IMR-90 (cell line): ENCODE measurements at regions not wholly inside any gene's neighbourhood (a gene's known extent, or its start where the extent isn't known, plus 50 kb on each side); places are given as distances from the start of the nearest gene placed in this dataset.

Source experiments
- ATAC-seq: fragments of 200-7000 bp; cut with Tn5 transposase; 2 replicates; pipeline ENCODE4 v1.9.1; 2020; ENCODE audit warnings: low read depth, mild to moderate bottlenecking, moderate library complexity
- BruUV-seq: library from RNA; stranded (reverse); fragments of 400-500 nt; replicated peaks from 2 replicates; lab custom pipeline; 2021; lab: Mats Ljungman, UMichigan
- CTCF ChIA-PET: fragments of 300-600 bp; formaldehyde crosslinking; extraction: SDS; loops from one replicate; lab custom pipeline; 2021; ENCODE audit warnings: antibody characterized with exemption; lab: Yijun Ruan, JAX
- POLR2A ChIA-PET: fragments of 300-600 bp; sonication (Branson Sonifier 250); formaldehyde crosslinking; loops from one replicate; lab custom pipeline; 2022; ENCODE audit warnings: antibody characterized with exemption; ENCODE audit not compliant: unreplicated experiment; lab: Charles Lee
- DNase-seq: peaks from one replicate; pipeline ENCODE4 v3.0.0; 2013
- H2AFZ ChIP-seq: replicated peaks from 2 replicates; pipeline ENCODE3; 2013; ENCODE audit warnings: low read length, mild to moderate bottlenecking; ENCODE audit not compliant: poor library complexity
- H2AK5ac ChIP-seq: 2 replicates; pipeline ENCODE4 v1.6.1; 2013; ENCODE audit warnings: low read depth, low read length, inconsistent platforms
- H2AK9ac ChIP-seq: replicated peaks from 2 replicates; pipeline ENCODE3; 2013; ENCODE audit warnings: mild to moderate bottlenecking, low read depth, low read length, moderate library complexity; ENCODE audit not compliant: poor library complexity
- H2BK120ac ChIP-seq: 2 replicates; pipeline ENCODE4 v1.6.1; 2013; ENCODE audit warnings: low read depth, low read length, inconsistent platforms
- H2BK15ac ChIP-seq: 3 replicates; pipeline ENCODE4 v1.6.1; 2013; ENCODE audit warnings: low read depth, low read length, inconsistent platforms
- H2BK20ac ChIP-seq: 2 replicates; pipeline ENCODE4 v1.6.1; 2013; ENCODE audit warnings: low read depth, mild to moderate bottlenecking, inconsistent platforms, low read length, moderate library complexity
- H2BK5ac ChIP-seq: 2 replicates; pipeline ENCODE4 v1.6.1; 2013; ENCODE audit warnings: mild to moderate bottlenecking, low read depth, low read length, inconsistent platforms; ENCODE audit not compliant: poor library complexity, severe bottlenecking
- H3K14ac ChIP-seq: replicated peaks from 2 replicates; pipeline ENCODE4 v1.6.1; 2013; ENCODE audit warnings: low read depth, low read length, inconsistent platforms
- H3K18ac ChIP-seq: 2 replicates; pipeline ENCODE4 v1.6.1; 2013; ENCODE audit warnings: low read depth, low read length, control low read depth
- H3K23ac ChIP-seq: 2 replicates; pipeline ENCODE4 v1.6.1; 2013; ENCODE audit warnings: low read depth, low read length, inconsistent platforms
- H3K27ac ChIP-seq: 2 replicates; pipeline ENCODE4 v1.5.1; 2013; ENCODE audit warnings: mild to moderate bottlenecking, control low read depth, low read length; ENCODE audit not compliant: insufficient read depth
- H3K27me3 ChIP-seq: 2 replicates; pipeline ENCODE4 v1.6.1; 2013; ENCODE audit warnings: low read length; ENCODE audit not compliant: control insufficient read depth, insufficient read depth
- H3K36me3 ChIP-seq: 2 replicates; pipeline ENCODE4 v1.6.1; 2013; ENCODE audit warnings: low read length, mixed read lengths; ENCODE audit not compliant: control insufficient read depth, insufficient read depth
- H3K4ac ChIP-seq: 2 replicates; pipeline ENCODE4 v1.6.1; 2013; ENCODE audit warnings: low read depth, low read length, inconsistent platforms
- H3K4me1 ChIP-seq: 2 replicates; pipeline ENCODE4 v1.6.1; 2013; ENCODE audit warnings: low read length, mixed read lengths; ENCODE audit not compliant: control insufficient read depth, insufficient read depth
- H3K4me2 ChIP-seq: 2 replicates; pipeline ENCODE4 v1.6.1; 2013; ENCODE audit warnings: low read depth, mild to moderate bottlenecking, control low read depth, low read length, moderate library complexity
- H3K4me3 ChIP-seq: 2 replicates; pipeline ENCODE4 v1.5.1; 2013; ENCODE audit warnings: low read depth, mild to moderate bottlenecking, control low read depth, low read length, moderate library complexity; ENCODE audit not compliant: insufficient read depth
- H3K56ac ChIP-seq: 2 replicates; pipeline ENCODE4 v1.6.1; 2013; ENCODE audit warnings: low read length, inconsistent platforms; ENCODE audit not compliant: insufficient read depth; ENCODE audit errors: extremely low read depth
- H3K79me1 ChIP-seq, 2 experiments: 2 replicates each; pipeline ENCODE4 v1.6.1; 2013; ENCODE audit warnings: low read length in 2 of 2, inconsistent platforms in 1 of 2, low read depth in 1 of 2
- H3K9ac ChIP-seq: 2 replicates; pipeline ENCODE4 v1.6.1; 2013; ENCODE audit warnings: low read depth, low read length, control low read depth
- H3K9me1 ChIP-seq: 2 replicates; pipeline ENCODE4 v1.6.1; 2013; ENCODE audit warnings: low read length, inconsistent platforms; ENCODE audit not compliant: insufficient read depth
- H3K9me3 ChIP-seq: 2 replicates; pipeline ENCODE4 v1.6.1; 2013; ENCODE audit warnings: low read length; ENCODE audit not compliant: control insufficient read depth, insufficient read depth
- H4K20me1 ChIP-seq: 2 replicates; pipeline ENCODE4 v1.6.1; 2013; ENCODE audit warnings: low read length, inconsistent platforms; ENCODE audit not compliant: insufficient read depth
- H4K5ac ChIP-seq: 2 replicates; pipeline ENCODE4 v1.6.1; 2013; ENCODE audit warnings: mild to moderate bottlenecking, low read depth, low read length, control low read depth
- H4K8ac ChIP-seq, 2 experiments: 2 replicates each; pipeline ENCODE4 v1.6.1; 2013; ENCODE audit warnings: low read depth in 2 of 2, low read length in 2 of 2, control low read depth in 1 of 2, inconsistent platforms in 1 of 2
- H4K91ac ChIP-seq: 2 replicates; pipeline ENCODE4 v1.6.1; 2013; ENCODE audit warnings: low read depth, low read length, inconsistent platforms; ENCODE audit not compliant: insufficient read depth
- BHLHE40 ChIP-seq: fragments of 150-350 bp; IDR thresholded peaks from 2 replicates; pipeline ENCODE4 v1.6.1; 2016; ENCODE audit warnings: mild to moderate bottlenecking, low read depth, low read length
- MAFK ChIP-seq: IDR thresholded peaks from 2 replicates; pipeline ENCODE4 v1.6.1; 2012; ENCODE audit warnings: low read depth, low read length, improper control_type of control experiment
- MXI1 ChIP-seq: IDR thresholded peaks from 2 replicates; pipeline ENCODE4 v1.6.1; 2012; ENCODE audit warnings: low read depth, mild to moderate bottlenecking, low read length, moderate library complexity, borderline replicate concordance
- NFE2L2 ChIP-seq: fragments of 150-350 bp; IDR thresholded peaks from 2 replicates; pipeline ENCODE4 v1.6.1; 2016; ENCODE audit warnings: low read depth, mild to moderate bottlenecking, low read length
- POLR2A ChIP-seq: IDR thresholded peaks from 2 replicates; pipeline ENCODE4 v1.6.1; 2012; ENCODE audit warnings: mild to moderate bottlenecking, low read depth, low read length
- RAD21 ChIP-seq: IDR thresholded peaks from 2 replicates; pipeline ENCODE4 v1.6.1; 2012; ENCODE audit warnings: low read length, improper control_type of control experiment
- RCOR1 ChIP-seq: IDR thresholded peaks from 2 replicates; pipeline ENCODE4 v1.6.1; 2012; ENCODE audit warnings: mild to moderate bottlenecking, low read length, improper control_type of control experiment; ENCODE audit not compliant: insufficient replicate concordance
- RFX5 ChIP-seq: IDR thresholded peaks from 2 replicates; pipeline ENCODE4 v1.8.0; 2012; ENCODE audit warnings: low read depth, mild to moderate bottlenecking, low read length, moderate library complexity
- SMC3 ChIP-seq: fragments of 150-350 bp; IDR thresholded peaks from 2 replicates; pipeline ENCODE4 v1.6.1; 2016; ENCODE audit warnings: low read depth, mild to moderate bottlenecking, antibody characterized with exemption, low read length, moderate library complexity
- WGBS, 2 experiments: methylation state at CpG; one replicate each; pipeline versions ENCODE4 v1.1.5 to v1.1.7; 2013; ENCODE audit warnings: missing lambda C conversion rate in 2 of 2; ENCODE audit not compliant: insufficient read length in 1 of 2; ENCODE audit errors: extremely low coverage in 2 of 2; 5-methylcytosine and 5-hydroxymethylcytosine counted together
- dilution Hi-C: fragments of 300-500 bp; cut with HindIII; formaldehyde crosslinking; loops from one replicate; pipeline ENCODE4 v1.14.3; 2018; ENCODE audit warnings: low sequenced_read_pairs; ENCODE audit not compliant: unreplicated experiment
- in situ Hi-C: fragments of 300-500 bp; cut with MboI; formaldehyde crosslinking; loops from 3 replicates; pipeline ENCODE4 v1.14.3; 2019; ENCODE audit warnings: low sequenced_read_pairs, inconsistent platforms, mixed read lengths
- intact Hi-C: fragments of 100-400 bp; cut with micrococcal nuclease; formaldehyde crosslinking; loops from 2 replicates; pipeline ENCODE4 v1.10.0; 2022
- TF ChIP-seq, protein P1 (sequence below): conservative IDR thresholded peaks from 2 replicates; pipeline ENCODE4 v1.5.1; 2012; ENCODE audit warnings: mild to moderate bottlenecking, low read depth, low read length, improper control_type of control experiment
- TF ChIP-seq, protein P2 (sequence below): fragments of 150-350 bp; IDR thresholded peaks from 2 replicates; pipeline ENCODE4 v1.6.1; 2017; ENCODE audit warnings: mild to moderate bottlenecking, antibody characterized with exemption, low read length, low read depth

DNA sequence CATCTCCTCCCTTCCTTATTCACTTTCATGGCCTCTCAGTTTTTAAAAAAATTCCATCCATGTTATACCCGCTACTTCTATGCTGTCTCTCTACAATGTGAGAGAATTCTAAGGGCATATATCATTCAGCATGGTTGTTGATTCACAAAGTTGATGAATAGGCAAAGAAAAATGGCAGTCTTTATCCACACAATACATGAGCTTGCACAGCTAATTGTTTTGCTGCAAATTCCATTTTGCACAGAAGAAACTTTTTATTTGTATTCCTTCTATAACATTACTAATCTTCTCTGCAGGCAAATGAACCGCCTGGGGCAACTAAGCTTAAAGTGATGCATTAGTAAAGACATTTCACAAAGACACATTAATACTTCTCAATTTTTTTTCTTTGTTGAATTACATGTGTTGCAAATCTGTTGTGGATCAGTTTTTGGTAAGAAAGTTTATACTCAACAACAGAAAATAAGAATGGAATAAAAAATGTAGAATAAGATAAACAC, 196.9 kb downstream of the LIG4 start:
- WGBS, 2 experiments, result no CpG with 5 or more reads among the region's 2 CpGs
- dilution Hi-C loops, result no loop called here
- no peak overlapping the region for H3K4me2 ChIP-seq

More for the DNA sequence above, 196.9 kb downstream of the LIG4 start:
- intact Hi-C loops, result no loop called here
- in situ Hi-C loops, result no loop called here
- no peaks in the 10 kb centered on the region for H3K4me1 ChIP-seq
- ChIA-PET CTCF (no interaction called here), POLR2A (no interaction called here)
- H2BK120ac ChIP-seq, result no peak overlapping the region
- ATAC-seq, result no peak
- H3K9me3 ChIP-seq, result peaks cover 6% of the 10 kb centered on the region
- no peak for DNase-seq
- H2AFZ ChIP-seq, result no peak overlapping the region
- no peak overlapping the region for H3K4me3 ChIP-seq
- TF ChIP-seq, protein P1, sequence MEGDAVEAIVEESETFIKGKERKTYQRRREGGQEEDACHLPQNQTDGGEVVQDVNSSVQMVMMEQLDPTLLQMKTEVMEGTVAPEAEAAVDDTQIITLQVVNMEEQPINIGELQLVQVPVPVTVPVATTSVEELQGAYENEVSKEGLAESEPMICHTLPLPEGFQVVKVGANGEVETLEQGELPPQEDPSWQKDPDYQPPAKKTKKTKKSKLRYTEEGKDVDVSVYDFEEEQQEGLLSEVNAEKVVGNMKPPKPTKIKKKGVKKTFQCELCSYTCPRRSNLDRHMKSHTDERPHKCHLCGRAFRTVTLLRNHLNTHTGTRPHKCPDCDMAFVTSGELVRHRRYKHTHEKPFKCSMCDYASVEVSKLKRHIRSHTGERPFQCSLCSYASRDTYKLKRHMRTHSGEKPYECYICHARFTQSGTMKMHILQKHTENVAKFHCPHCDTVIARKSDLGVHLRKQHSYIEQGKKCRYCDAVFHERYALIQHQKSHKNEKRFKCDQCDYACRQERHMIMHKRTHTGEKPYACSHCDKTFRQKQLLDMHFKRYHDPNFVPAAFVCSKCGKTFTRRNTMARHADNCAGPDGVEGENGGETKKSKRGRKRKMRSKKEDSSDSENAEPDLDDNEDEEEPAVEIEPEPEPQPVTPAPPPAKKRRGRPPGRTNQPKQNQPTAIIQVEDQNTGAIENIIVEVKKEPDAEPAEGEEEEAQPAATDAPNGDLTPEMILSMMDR, result no peak
- TF ChIP-seq MAFK, result no peak
- TF ChIP-seq MXI1, result no peak
- TF ChIP-seq BHLHE40, result no peak
- TF ChIP-seq POLR2A, result no peak
- no peak for TF ChIP-seq SMC3
- TF ChIP-seq, protein P2, sequence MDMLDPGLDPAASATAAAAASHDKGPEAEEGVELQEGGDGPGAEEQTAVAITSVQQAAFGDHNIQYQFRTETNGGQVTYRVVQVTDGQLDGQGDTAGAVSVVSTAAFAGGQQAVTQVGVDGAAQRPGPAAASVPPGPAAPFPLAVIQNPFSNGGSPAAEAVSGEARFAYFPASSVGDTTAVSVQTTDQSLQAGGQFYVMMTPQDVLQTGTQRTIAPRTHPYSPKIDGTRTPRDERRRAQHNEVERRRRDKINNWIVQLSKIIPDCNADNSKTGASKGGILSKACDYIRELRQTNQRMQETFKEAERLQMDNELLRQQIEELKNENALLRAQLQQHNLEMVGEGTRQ, result no peak
- TF ChIP-seq NFE2L2, result no peak
- TF ChIP-seq RFX5, result no peak
- TF ChIP-seq RAD21, result no peak
- no peak for TF ChIP-seq RCOR1
- no peak overlapping the region for H3K23ac ChIP-seq
- H4K8ac ChIP-seq, result no peak overlapping the region
- no peaks in the 10 kb centered on the region for H4K20me1 ChIP-seq
- H2BK5ac ChIP-seq, result no peak overlapping the region
- H2BK15ac ChIP-seq, result no peak overlapping the region
- H4K91ac ChIP-seq, result no peak overlapping the region
- no peak overlapping the region for H3K18ac ChIP-seq
- H2BK20ac ChIP-seq, result no peak overlapping the region
- H4K5ac ChIP-seq, result no peak overlapping the region
- no peak overlapping the region for H3K9ac ChIP-seq
- no peaks in the 10 kb centered on the region for H3K36me3 ChIP-seq
- no peaks in the 10 kb centered on the region for H3K9me1 ChIP-seq
- no peak overlapping the region for H2AK5ac ChIP-seq
- no peak overlapping the region for H3K4ac ChIP-seq
- no peaks in the 10 kb centered on the region for H3K79me1 ChIP-seq
- H3K14ac ChIP-seq, result no peak overlapping the region
- H3K56ac ChIP-seq, result no peak overlapping the region
- no TSS peak for BruUV-seq
- no peak overlapping the region for H3K27ac ChIP-seq
- no peak overlapping the region for H2AK9ac ChIP-seq
- no peaks in the 10 kb centered on the region for H3K27me3 ChIP-seq
